A673 (cell line): ENCODE measurements at regions not wholly inside any gene's neighbourhood (a gene's known extent, or its start where the extent isn't known, plus 50 kb on each side); places are given as distances from the start of the nearest gene placed in this dataset.
A peak's percentile ranks its signal among the peaks of the same experiment; 100 is the strongest.

ENCODE experiments used
- BruUV-seq: library from RNA; stranded (reverse); fragments of 400-500 nt; replicated peaks from 2 replicates; lab custom pipeline; 2021; lab: Mats Ljungman, UMichigan
- CTCF ChIA-PET: fragments of 300-600 bp; sonication (Branson Sonifier 250); formaldehyde crosslinking; loops from one replicate; lab custom pipeline; 2022; ENCODE audit warnings: antibody characterized with exemption; lab: Charles Lee
- POLR2A ChIA-PET: fragments of 300-600 bp; sonication (Branson Sonifier 250); formaldehyde crosslinking; loops from one replicate; lab custom pipeline; 2022; ENCODE audit warnings: antibody characterized with exemption; ENCODE audit not compliant: low non-redundant PET; lab: Charles Lee
- DNase-seq: peaks from one replicate; pipeline ENCODE4 v3.0.0-alpha.2; 2015; ENCODE audit warnings: low spot score
- H3K27ac ChIP-seq: fragments of 200-600 bp; sonication (generic); 2 replicates; pipeline ENCODE4 v1.5.1; 2016; ENCODE audit warnings: mixed run types, low read depth, mild to moderate bottlenecking, mixed read lengths, antibody characterized with exemption, low read length; ENCODE audit not compliant: poor library complexity, severe bottlenecking
- H3K27me3 ChIP-seq: fragments of 200-600 bp; sonication (generic); replicated peaks from 2 replicates; pipeline ENCODE4 v1.6.1; 2017; ENCODE audit warnings: mixed run types, low read depth, mild to moderate bottlenecking, mixed read lengths, antibody characterized with exemption, low read length; ENCODE audit not compliant: insufficient read depth, poor library complexity
- H3K36me3 ChIP-seq: fragments of 200-600 bp; sonication (generic); 2 replicates; pipeline ENCODE4 v1.6.1; 2016; ENCODE audit warnings: mixed run types, mild to moderate bottlenecking, mixed read lengths, antibody characterized with exemption, low read length; ENCODE audit not compliant: insufficient read depth, poor library complexity, severe bottlenecking
- H3K4me1 ChIP-seq: fragments of 200-600 bp; sonication (generic); 2 replicates; pipeline ENCODE4 v1.6.1; 2017; ENCODE audit warnings: mixed run types, mild to moderate bottlenecking, mixed read lengths, antibody characterized with exemption, low read length; ENCODE audit not compliant: insufficient read depth, poor library complexity, severe bottlenecking
- H3K4me3 ChIP-seq: fragments of 200-600 bp; sonication (generic); 2 replicates; pipeline ENCODE4 v1.5.1; 2016; ENCODE audit warnings: low read depth, mixed run types, mild to moderate bottlenecking, mixed read lengths, low read length; ENCODE audit not compliant: poor library complexity, severe bottlenecking
- H3K9me3 ChIP-seq: fragments of 200-600 bp; sonication (generic); 2 replicates; pipeline ENCODE4 v1.6.1; 2016; ENCODE audit warnings: mixed run types, low read depth, mild to moderate bottlenecking, mixed read lengths, antibody characterized with exemption, low read length; ENCODE audit not compliant: poor library complexity, severe bottlenecking
- CTCF ChIP-seq: fragments of 300-800, 200-600 bp; sonication (generic); conservative IDR thresholded peaks from 2 replicates; pipeline ENCODE4 v1.5.1; 2017; ENCODE audit warnings: low read depth, mild to moderate bottlenecking, antibody characterized with exemption, low read length, moderate library complexity, mixed read lengths
- EZH2 ChIP-seq: fragments of 200-600 bp; sonication (generic); IDR thresholded peaks from 2 replicates; pipeline ENCODE4 v1.6.1; 2017; ENCODE audit warnings: borderline replicate concordance, low read depth, mild to moderate bottlenecking, mixed read lengths, antibody characterized with exemption, low read length; ENCODE audit not compliant: poor library complexity, severe bottlenecking
- intact Hi-C: fragments of 100-400 bp; cut with micrococcal nuclease; formaldehyde crosslinking; loops from one replicate; pipeline ENCODE4 v1.10.0; 2022; ENCODE audit not compliant: unreplicated experiment

- intact Hi-C loops: no loop called here
- ChIA-PET POLR2A (no interaction called here), CTCF (no interaction called here)
- BruUV-seq: no TSS peak
- H3K4me1 ChIP-seq: no peaks in the 10 kb centered on the region
- H3K9me3 ChIP-seq: no peaks in the 10 kb centered on the region
- no peak overlapping the region for H3K27ac ChIP-seq
- H3K36me3 ChIP-seq: no peaks in the 10 kb centered on the region
- H3K4me3 ChIP-seq: no peak overlapping the region
- DNase-seq: peak; percentile 76
- no peak for TF ChIP-seq EZH2
- TF ChIP-seq CTCF: no peak
- no peaks in the 10 kb centered on the region for H3K27me3 ChIP-seq
Measured at GRCh38 chr1:96116731-96117130, 604.9 kb upstream of the PTBP2 start.

- intact Hi-C loops: no loop called here
- BruUV-seq: no TSS peak
- H3K4me1 ChIP-seq: no peaks in the 10 kb centered on the region
- no peaks in the 10 kb centered on the region for H3K27me3 ChIP-seq
- DNase-seq: no peak
- H3K27ac ChIP-seq: no peak overlapping the region
- POLR2A ChIA-PET: no interaction called here
- TF ChIP-seq CTCF (no peak), EZH2 (no peak)
- H3K4me3 ChIP-seq: no peak overlapping the region
- H3K9me3 ChIP-seq: no peaks in the 10 kb centered on the region
- CTCF ChIA-PET: no interaction called here
- no peaks in the 10 kb centered on the region for H3K36me3 ChIP-seq
Measured at GRCh38 chr1:96130432-96130831, 591.2 kb upstream of the PTBP2 start.

- ChIA-PET POLR2A (interaction anchor here (0.6 kb wide), 1 partner anchor 199 kb away, joined by 3 read pairs; no protein-coding TSS in a partner anchor), CTCF (no interaction called here)
- peak; percentile 23 for DNase-seq
- intact Hi-C loops: no loop called here
- Histone ChIP-seq H3K36me3 (no peaks in the 10 kb centered on the region), H3K27ac (no peak overlapping the region), H3K9me3 (peaks cover 3% of the 10 kb centered on the region), H3K27me3 (no peaks in the 10 kb centered on the region), H3K4me3 (no peak overlapping the region), H3K4me1 (no peaks in the 10 kb centered on the region)
- no TSS peak for BruUV-seq
- TF ChIP-seq CTCF (no peak), EZH2 (no peak)
Measured at GRCh38 chr1:96144636-96145035, 576.9 kb upstream of the PTBP2 start.
